Hepatocyte (in vitro differentiated cells): ENCODE measurements at regions not wholly inside any gene's neighbourhood (a gene's known extent, or its start where the extent isn't known, plus 50 kb on each side); places are given as distances from the start of the nearest gene placed in this dataset.

Experiments
- CTCF ChIP-seq: fragments of 200-600 bp; sonication (generic); IDR thresholded peaks from 2 replicates; pipeline ENCODE4 v1.5.1; 2016; ENCODE audit warnings: antibody characterized with exemption, mild to moderate bottlenecking; ENCODE audit not compliant: poor library complexity
- EZH2phosphoT487 ChIP-seq: fragments of 200-600 bp; sonication (generic); IDR thresholded peaks from one replicate; pipeline ENCODE4 v1.6.1; 2018; ENCODE audit warnings: antibody characterized with exemption, mild to moderate bottlenecking, low read depth, moderate library complexity; ENCODE audit not compliant: unreplicated experiment, severe bottlenecking

GRCh38 chr2:123448801-123449200, 576.3 kb upstream of the CNTNAP5 start:
- no peak for TF ChIP-seq CTCF
- TF ChIP-seq EZH2phosphoT487: no peak
